ENCODE measurements at regions not wholly inside any gene's neighbourhood (a gene's known extent, or its start where the extent isn't known, plus 50 kb on each side); places are given as distances from the start of the nearest gene placed in this dataset.

DNA sequence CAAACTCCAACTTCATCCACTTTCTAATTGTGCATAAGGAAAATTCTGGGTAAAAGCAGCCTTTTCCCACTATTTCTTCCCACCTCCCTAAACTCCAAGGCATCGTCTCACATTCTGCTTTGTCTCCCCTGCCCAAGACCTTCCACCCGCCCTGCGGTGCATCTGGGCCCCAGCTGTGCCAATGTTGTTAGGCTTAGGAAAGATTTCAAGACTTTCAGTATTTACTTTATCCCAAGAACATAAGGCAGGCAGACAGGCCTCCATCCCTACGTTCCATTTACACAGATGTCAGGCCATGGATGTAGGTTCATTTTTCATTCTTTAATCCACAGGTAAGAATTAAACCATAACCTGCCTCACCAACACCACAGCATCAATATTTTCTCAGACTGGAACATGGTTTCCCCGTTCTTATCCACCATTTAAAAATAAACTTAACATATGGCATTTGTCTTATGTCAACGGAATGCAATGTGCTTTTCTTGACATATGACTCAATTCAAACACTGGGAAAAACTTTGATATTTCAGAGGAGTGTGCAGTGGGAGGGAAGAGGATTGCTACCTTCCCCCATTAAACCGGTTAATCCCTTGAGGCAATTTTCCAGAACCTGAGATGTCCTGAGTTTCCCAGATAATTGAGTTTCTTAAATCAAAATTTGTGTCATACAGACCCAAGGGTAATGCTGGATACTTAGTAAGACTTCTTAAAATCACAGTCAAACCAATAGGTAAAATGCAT lies 238.0 kb upstream of the LRIG1 start:
- H3K4me3 ChIP-seq (ENCODE audit: low read depth, low read length) = no peak overlapping the region
- no peak for DNase-seq (ENCODE audit: low read depth)
- TF ChIP-seq, protein P1, sequence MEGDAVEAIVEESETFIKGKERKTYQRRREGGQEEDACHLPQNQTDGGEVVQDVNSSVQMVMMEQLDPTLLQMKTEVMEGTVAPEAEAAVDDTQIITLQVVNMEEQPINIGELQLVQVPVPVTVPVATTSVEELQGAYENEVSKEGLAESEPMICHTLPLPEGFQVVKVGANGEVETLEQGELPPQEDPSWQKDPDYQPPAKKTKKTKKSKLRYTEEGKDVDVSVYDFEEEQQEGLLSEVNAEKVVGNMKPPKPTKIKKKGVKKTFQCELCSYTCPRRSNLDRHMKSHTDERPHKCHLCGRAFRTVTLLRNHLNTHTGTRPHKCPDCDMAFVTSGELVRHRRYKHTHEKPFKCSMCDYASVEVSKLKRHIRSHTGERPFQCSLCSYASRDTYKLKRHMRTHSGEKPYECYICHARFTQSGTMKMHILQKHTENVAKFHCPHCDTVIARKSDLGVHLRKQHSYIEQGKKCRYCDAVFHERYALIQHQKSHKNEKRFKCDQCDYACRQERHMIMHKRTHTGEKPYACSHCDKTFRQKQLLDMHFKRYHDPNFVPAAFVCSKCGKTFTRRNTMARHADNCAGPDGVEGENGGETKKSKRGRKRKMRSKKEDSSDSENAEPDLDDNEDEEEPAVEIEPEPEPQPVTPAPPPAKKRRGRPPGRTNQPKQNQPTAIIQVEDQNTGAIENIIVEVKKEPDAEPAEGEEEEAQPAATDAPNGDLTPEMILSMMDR (conservative IDR thresholded peaks at IDR 0.05; ENCODE audit: low read depth, low read length) = no peak

DNA sequence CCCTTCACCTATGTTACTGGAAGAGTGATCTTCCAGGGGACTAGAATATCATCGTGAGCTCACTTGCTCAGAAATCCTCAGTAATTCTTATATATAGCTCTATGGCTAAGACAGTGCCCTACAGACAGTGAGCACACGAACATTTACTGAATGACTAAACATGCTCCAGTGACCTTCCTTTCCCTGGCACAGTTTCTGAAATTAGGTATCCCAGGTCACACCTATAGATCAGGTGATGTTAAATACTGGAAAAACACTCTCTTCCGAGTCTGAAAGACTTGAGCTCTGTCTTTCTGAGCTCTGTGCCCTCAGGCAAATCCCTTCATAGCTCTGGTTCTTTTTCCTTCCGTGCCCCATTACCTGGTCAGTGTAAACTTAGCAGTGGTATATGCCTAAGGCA lies 239.4 kb upstream of the LRIG1 start:
- no peak for DNase-seq (ENCODE audit: low read depth)
- H3K4me3 ChIP-seq (ENCODE audit: low read depth, low read length) = no peak overlapping the region
- TF ChIP-seq, protein P1 (conservative IDR thresholded peaks at IDR 0.05; ENCODE audit: low read depth, low read length) = no peak

DNA sequence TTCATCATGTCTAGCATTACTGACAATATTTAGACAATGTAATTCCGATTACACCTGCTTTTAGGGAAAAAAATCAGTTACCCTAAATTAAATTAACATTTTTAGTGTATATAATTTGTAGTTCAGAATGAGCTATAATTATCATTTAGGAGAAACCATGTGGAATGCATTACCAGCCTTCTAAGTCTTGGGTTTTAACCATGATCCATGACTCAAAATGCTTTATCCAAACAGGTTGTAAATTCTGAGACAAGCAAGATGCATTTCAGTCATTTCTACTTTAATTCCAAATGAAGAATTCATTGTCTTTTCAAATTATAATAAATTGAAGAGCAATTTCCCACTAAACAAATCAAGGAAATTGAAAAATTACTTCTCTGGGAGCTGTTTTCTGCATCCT lies 243.7 kb upstream of the LRIG1 start:
- H3K4me3 ChIP-seq (ENCODE audit: low read depth, low read length) = no peak overlapping the region
- TF ChIP-seq, protein P1 (conservative IDR thresholded peaks at IDR 0.05; ENCODE audit: low read depth, low read length) = no peak
- DNase-seq (ENCODE audit: low read depth) = no peak

DNA sequence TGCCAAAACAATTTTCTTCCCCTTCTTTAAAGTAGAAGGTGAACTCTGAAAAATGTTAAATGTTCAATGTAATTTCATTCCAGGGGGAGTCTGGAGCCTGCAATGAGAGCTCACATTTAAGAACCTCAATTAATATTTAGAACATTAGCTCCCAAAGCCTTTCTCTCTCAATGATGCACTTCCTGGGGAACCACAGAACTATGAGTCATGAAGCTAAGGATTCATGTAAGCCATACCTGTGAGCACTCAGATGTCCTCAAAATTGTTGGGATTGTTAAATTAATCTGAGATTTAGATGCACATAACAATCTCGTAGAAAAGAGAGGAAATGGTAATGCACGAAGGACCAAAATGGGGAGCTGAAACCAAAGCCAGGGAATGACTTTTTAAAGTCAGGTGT lies 244.2 kb upstream of the LRIG1 start:
- DNase-seq (ENCODE audit: low read depth) = no peak
- TF ChIP-seq, protein P1 (conservative IDR thresholded peaks at IDR 0.05; ENCODE audit: low read depth, low read length) = no peak
- no peak overlapping the region for H3K4me3 ChIP-seq (ENCODE audit: low read depth, low read length)

- DNase-seq (ENCODE audit: low read depth) = no peak
- no peak overlapping the region for H3K4me3 ChIP-seq (ENCODE audit: low read depth, low read length)
- TF ChIP-seq, protein P1 (conservative IDR thresholded peaks at IDR 0.05; ENCODE audit: low read depth, low read length) = no peak
These were observed 246.4 kb upstream of the LRIG1 start for GRCh38 chr3:66747261-66747660.

GRCh38 chr3:66747696-66748095 lies 246.9 kb upstream of the LRIG1 start:
- no peak overlapping the region for H3K4me3 ChIP-seq (ENCODE audit: low read depth, low read length)
- TF ChIP-seq, protein P1 (conservative IDR thresholded peaks at IDR 0.05; ENCODE audit: low read depth, low read length) = no peak
- no peak for DNase-seq (ENCODE audit: low read depth)

All from epithelial cell of proximal tubule (primary cell).